HEK293 (cell line): ENCODE measurements at regions not wholly inside any gene's neighbourhood (a gene's known extent, or its start where the extent isn't known, plus 50 kb on each side); places are given as distances from the start of the nearest gene placed in this dataset.

ENCODE experiments used
- PRDM10 ChIP-seq: fragments of 450-650 bp; formaldehyde crosslinking; IDR thresholded peaks from 2 replicates; pipeline ENCODE4 v1.5.1; 2016; ENCODE audit warnings: missing biosample characterization, missing genetic modification characterization
- ZNF510 ChIP-seq: fragments of 450-650 bp; formaldehyde crosslinking; IDR thresholded peaks from 2 replicates; pipeline ENCODE4 v1.5.1; 2018; ENCODE audit warnings: mild to moderate bottlenecking, missing genetic modification characterization, missing biosample characterization; ENCODE audit not compliant: insufficient replicate concordance
- ZNF707 ChIP-seq: fragments of 450-650 bp; formaldehyde crosslinking; IDR thresholded peaks from 2 replicates; pipeline ENCODE4 v1.5.1; 2016; ENCODE audit warnings: missing biosample characterization, missing genetic modification characterization

- no peak for TF ChIP-seq ZNF707
- no peak for TF ChIP-seq PRDM10 (tag by site-specific recombination)
- no peak for TF ChIP-seq ZNF510 (tag by site-specific recombination)
Measured at GRCh38 chr5:144857454-144857853, 686.8 kb downstream of the KCTD16 start.
